Naive thymus-derived CD4-positive, alpha-beta T cell (primary cell): ENCODE measurements at regions not wholly inside any gene's neighbourhood (a gene's known extent, or its start where the extent isn't known, plus 50 kb on each side); places are given as distances from the start of the nearest gene placed in this dataset.
A peak's percentile ranks its signal among the peaks of the same experiment; 100 is the strongest.

ENCODE experiments used
- ATAC-seq: fragments of 150-1000 bp; cut with Tn5 transposase; 2 replicates; pipeline ENCODE4 v1.10.0; 2021; ENCODE audit warnings: mild to moderate bottlenecking, moderate library complexity
- CTCF ChIA-PET: fragments of 350-600 bp; sonication (Branson Sonifier 250); formaldehyde crosslinking; loops from one replicate; lab custom pipeline; 2021; ENCODE audit warnings: antibody characterized with exemption; lab: Charles Lee
- POLR2A ChIA-PET: fragments of 350-600 bp; sonication (Branson Sonifier 250); formaldehyde crosslinking; loops from one replicate; lab custom pipeline; 2021; ENCODE audit warnings: antibody characterized with exemption, inconsistent platforms; lab: Charles Lee
- DNase-seq, 9 donors: peaks; one replicate each; pipeline versions ENCODE4 v3.0.0 to v3.0.0-alpha.2; 2020 to 2022; ENCODE audit warnings: mixed read lengths in 1 of 9
- H3K27ac ChIP-seq: one replicate; pipeline ENCODE4 v1.7.0; 2013; ENCODE audit warnings: mild to moderate bottlenecking, low read depth, low read length, moderate library complexity
- H3K27me3 ChIP-seq, 2 donors: one replicate each; pipeline ENCODE4 v1.7.0; 2013; ENCODE audit warnings: low read length in 2 of 2, mild to moderate bottlenecking in 2 of 2, moderate library complexity in 2 of 2; ENCODE audit not compliant: control insufficient read depth in 2 of 2, insufficient read depth in 2 of 2
- H3K36me3 ChIP-seq, 3 experiments: 1 replicate in 2 of 3; 2 replicates in 1 of 3; pipeline ENCODE4 v1.7.0; 2013; ENCODE audit warnings: low read length in 3 of 3, mild to moderate bottlenecking in 3 of 3, moderate library complexity in 1 of 3; ENCODE audit not compliant: insufficient read depth in 3 of 3, control insufficient read depth in 2 of 3
- H3K4me1 ChIP-seq, 2 donors: one replicate each; pipeline ENCODE4 v1.7.0; 2013; ENCODE audit warnings: low read length in 2 of 2, mild to moderate bottlenecking in 2 of 2, moderate library complexity in 1 of 2; ENCODE audit not compliant: control insufficient read depth in 2 of 2, insufficient read depth in 2 of 2
- H3K4me3 ChIP-seq: 2 replicates; pipeline ENCODE4 v1.7.0; 2013; ENCODE audit warnings: mild to moderate bottlenecking, low read length
- H3K9me3 ChIP-seq, 3 experiments: 1 replicate in 2 of 3; 2 replicates in 1 of 3; pipeline ENCODE4 v1.7.0; 2013; ENCODE audit warnings: low read length in 3 of 3; ENCODE audit not compliant: control insufficient read depth in 2 of 3
- H3K27ac Mint-ChIP-seq, 9 donors: one replicate each; pipeline ENCODE4 v1.8.0; 2020 to 2022; ENCODE audit warnings: mixed read lengths in 9 of 9, mild to moderate bottlenecking in 8 of 9, moderate library complexity in 5 of 9, inconsistent platforms in 2 of 9
- H3K27me3 Mint-ChIP-seq, 5 donors: one replicate each; pipeline ENCODE4 v1.8.0; 2021 to 2022; ENCODE audit warnings: mixed read lengths in 5 of 5, mild to moderate bottlenecking in 1 of 5
- H3K36me3 Mint-ChIP-seq, 5 donors: one replicate each; pipeline ENCODE4 v1.8.0; 2020 to 2022; ENCODE audit warnings: mixed read lengths in 5 of 5, mild to moderate bottlenecking in 3 of 5, inconsistent platforms in 1 of 5
- H3K4me1 Mint-ChIP-seq, 7 donors: one replicate each; pipeline ENCODE4 v1.8.0; 2020 to 2022; ENCODE audit warnings: mixed read lengths in 7 of 7, mild to moderate bottlenecking in 3 of 7, inconsistent platforms in 1 of 7
- H3K4me3 Mint-ChIP-seq, 10 donors: one replicate each; pipeline ENCODE4 v1.8.0; 2020 to 2022; ENCODE audit warnings: mild to moderate bottlenecking in 10 of 10, mixed read lengths in 10 of 10, moderate library complexity in 6 of 10, inconsistent platforms in 2 of 10
- H3K9me3 Mint-ChIP-seq, 11 donors: one replicate each; pipeline ENCODE4 v1.8.0; 2020 to 2022; ENCODE audit warnings: mixed read lengths in 11 of 11, mild to moderate bottlenecking in 4 of 11, inconsistent platforms in 1 of 11, moderate library complexity in 1 of 11
- intact Hi-C, 2 donors: fragments of 100-400 bp; cut with micrococcal nuclease; formaldehyde crosslinking; loops; one replicate each; pipeline ENCODE4 v1.15.1; 2023

GRCh38 chrX:38999099-38999498 lies 197.8 kb downstream of the MID1IP1 start:
- H3K4me3 Mint-ChIP-seq = no peak overlapping the region
- H3K9me3 ChIP-seq = no peaks in the 10 kb centered on the region
- DNase-seq = no peak
- H3K4me1 ChIP-seq = no peaks in the 10 kb centered on the region
- H3K4me3 ChIP-seq = no peak overlapping the region
- peaks cover 0 to 12% (median 2%) of the 10 kb centered on the region in 7 donors for H3K4me1 Mint-ChIP-seq
- no peak overlapping the region for H3K27ac Mint-ChIP-seq
- H3K27me3 ChIP-seq = no peaks in the 10 kb centered on the region
- H3K36me3 Mint-ChIP-seq = no peaks in the 10 kb centered on the region
- no peaks in the 10 kb centered on the region for H3K27me3 Mint-ChIP-seq
- H3K36me3 ChIP-seq = no peaks in the 10 kb centered on the region
- H3K27ac ChIP-seq = no peak overlapping the region
- ChIA-PET CTCF (no interaction called here), POLR2A (no interaction called here)
- H3K9me3 Mint-ChIP-seq = peaks cover 0 to 4% (median 0%) of the 10 kb centered on the region in 11 donors
- ATAC-seq = no peak
- intact Hi-C loops = no loop called here

- H3K4me3 Mint-ChIP-seq = no peak overlapping the region
- H3K9me3 ChIP-seq = no peaks in the 10 kb centered on the region
- ATAC-seq = no peak
- no peak for DNase-seq
- H3K36me3 ChIP-seq = no peaks in the 10 kb centered on the region
- H3K4me1 ChIP-seq = no peaks in the 10 kb centered on the region
- H3K4me3 ChIP-seq = no peak overlapping the region
- H3K36me3 Mint-ChIP-seq = no peaks in the 10 kb centered on the region
- H3K9me3 Mint-ChIP-seq = peaks cover 0 to 4% (median 0%) of the 10 kb centered on the region in 11 donors
- CTCF ChIA-PET = no interaction called here
- POLR2A ChIA-PET = no interaction called here
- no peak overlapping the region for H3K27ac ChIP-seq
- H3K27me3 Mint-ChIP-seq = no peaks in the 10 kb centered on the region
- peaks cover 0 to 12% (median 2%) of the 10 kb centered on the region in 7 donors for H3K4me1 Mint-ChIP-seq
- no peaks in the 10 kb centered on the region for H3K27me3 ChIP-seq
- intact Hi-C loops = no loop called here
- H3K27ac Mint-ChIP-seq = no peak overlapping the region
Measured at GRCh38 chrX:38999967-39000745, 198.9 kb downstream of the MID1IP1 start.

GRCh38 chrX:39000802-39001201 lies 199.5 kb downstream of the MID1IP1 start:
- H3K27me3 ChIP-seq = no peaks in the 10 kb centered on the region
- POLR2A ChIA-PET = no interaction called here
- no peaks in the 10 kb centered on the region for H3K36me3 Mint-ChIP-seq

GRCh38 chrX:39002466-39002865 lies 201.2 kb downstream of the MID1IP1 start:
- Histone ChIP-seq H3K4me1 (no peaks in the 10 kb centered on the region), H3K27me3 (no peaks in the 10 kb centered on the region), H3K9me3 (no peaks in the 10 kb centered on the region), H3K36me3 (no peaks in the 10 kb centered on the region), H3K4me3 (no peak overlapping the region), H3K27ac (no peak overlapping the region)
- H3K4me1 Mint-ChIP-seq = peaks cover 0 to 6% (median 0%) of the 10 kb centered on the region in 7 donors
- peaks cover 0 to 4% (median 0%) of the 10 kb centered on the region in 11 donors for H3K9me3 Mint-ChIP-seq
- intact Hi-C loops = no loop called here
- DNase-seq (no peak), ATAC-seq (no peak)
- no peak overlapping the region for H3K4me3 Mint-ChIP-seq
- ChIA-PET POLR2A (no interaction called here), CTCF (no interaction called here)
- H3K36me3 Mint-ChIP-seq = no peaks in the 10 kb centered on the region
- H3K27me3 Mint-ChIP-seq = no peaks in the 10 kb centered on the region
- H3K27ac Mint-ChIP-seq = no peak overlapping the region

More at GRCh38 chrX:39000802-39001201, 199.5 kb downstream of the MID1IP1 start:
- CTCF ChIA-PET = no interaction called here
- Mint-ChIP-seq H3K9me3 (peaks cover 0 to 4% (median 0%) of the 10 kb centered on the region in 11 donors), H3K4me1 (peaks cover 0 to 7% (median 0%) of the 10 kb centered on the region in 7 donors), H3K27ac (no peak overlapping the region), H3K4me3 (no peak overlapping the region), H3K27me3 (no peaks in the 10 kb centered on the region)
- no peak overlapping the region for H3K4me3 ChIP-seq
- intact Hi-C loops = no loop called here
- ATAC-seq = no peak
- no peaks in the 10 kb centered on the region for H3K36me3 ChIP-seq
- H3K27ac ChIP-seq = no peak overlapping the region
- H3K9me3 ChIP-seq = no peaks in the 10 kb centered on the region
- DNase-seq = no peak
- H3K4me1 ChIP-seq = no peaks in the 10 kb centered on the region

GRCh38 chrX:39008549-39008948 lies 207.3 kb downstream of the MID1IP1 start:
- peaks cover 0 to under 1% (median 0%) of the 10 kb centered on the region in 11 donors for H3K9me3 Mint-ChIP-seq
- H3K36me3 Mint-ChIP-seq = no peaks in the 10 kb centered on the region
- no peak overlapping the region for H3K27ac Mint-ChIP-seq
- no peak for DNase-seq
- peaks cover 0 to 2% (median 0%) of the 10 kb centered on the region in 7 donors for H3K4me1 Mint-ChIP-seq
- Histone ChIP-seq H3K4me3 (no peak overlapping the region), H3K27me3 (no peaks in the 10 kb centered on the region), H3K36me3 (no peaks in the 10 kb centered on the region), H3K4me1 (no peaks in the 10 kb centered on the region), H3K9me3 (no peaks in the 10 kb centered on the region), H3K27ac (no peak overlapping the region)
- peak; percentile 73 for ATAC-seq
- CTCF ChIA-PET = no interaction called here
- POLR2A ChIA-PET = no interaction called here
- no peak overlapping the region for H3K4me3 Mint-ChIP-seq
- intact Hi-C loops = no loop called here
- H3K27me3 Mint-ChIP-seq = peaks cover 0 to 4% (median 0%) of the 10 kb centered on the region in 5 donors

GRCh38 chrX:39011454-39012221 lies 210.4 kb downstream of the MID1IP1 start:
- H3K4me3 Mint-ChIP-seq = no peak overlapping the region
- ATAC-seq = no peak
- Histone ChIP-seq H3K27me3 (no peaks in the 10 kb centered on the region), H3K27ac (no peak overlapping the region), H3K36me3 (no peaks in the 10 kb centered on the region), H3K4me3 (no peak overlapping the region), H3K4me1 (no peaks in the 10 kb centered on the region), H3K9me3 (no peaks in the 10 kb centered on the region)
- H3K4me1 Mint-ChIP-seq = peaks cover 0 to 4% (median 0%) of the 10 kb centered on the region in 7 donors
- CTCF ChIA-PET = no interaction called here
- H3K36me3 Mint-ChIP-seq = no peaks in the 10 kb centered on the region
- intact Hi-C loops = no loop called here
- DNase-seq = no peak
- H3K9me3 Mint-ChIP-seq = no peaks in the 10 kb centered on the region
- H3K27ac Mint-ChIP-seq = no peak overlapping the region
- POLR2A ChIA-PET = no interaction called here
- H3K27me3 Mint-ChIP-seq = peaks cover 0 to 4% (median 0%) of the 10 kb centered on the region in 5 donors
